GM13977 (cell line): ENCODE measurements at regions not wholly inside any gene's neighbourhood (a gene's known extent, or its start where the extent isn't known, plus 50 kb on each side); places are given as distances from the start of the nearest gene placed in this dataset.

ENCODE experiments used
- DNase-seq: peaks from one replicate; pipeline ENCODE4 v3.0.0; 2012; ENCODE audit warnings: low spot score
- in situ Hi-C: fragments of 300-500 bp; cut with MboI; formaldehyde crosslinking; loops from one replicate; pipeline ENCODE4 v1.12.0; 2022; ENCODE audit warnings: low sequenced_read_pairs, low pct_unique_long_range_greater_than_20kb, mixed read lengths, inconsistent platforms; ENCODE audit not compliant: unreplicated experiment
- TF ChIP-seq, protein P1 (sequence below): IDR thresholded peaks from 2 replicates; pipeline ENCODE4 v1.5.1; 2012; ENCODE audit warnings: mild to moderate bottlenecking, control low read depth; ENCODE audit not compliant: insufficient read depth; ENCODE audit errors: extremely low read depth, missing control alignments

DNA sequence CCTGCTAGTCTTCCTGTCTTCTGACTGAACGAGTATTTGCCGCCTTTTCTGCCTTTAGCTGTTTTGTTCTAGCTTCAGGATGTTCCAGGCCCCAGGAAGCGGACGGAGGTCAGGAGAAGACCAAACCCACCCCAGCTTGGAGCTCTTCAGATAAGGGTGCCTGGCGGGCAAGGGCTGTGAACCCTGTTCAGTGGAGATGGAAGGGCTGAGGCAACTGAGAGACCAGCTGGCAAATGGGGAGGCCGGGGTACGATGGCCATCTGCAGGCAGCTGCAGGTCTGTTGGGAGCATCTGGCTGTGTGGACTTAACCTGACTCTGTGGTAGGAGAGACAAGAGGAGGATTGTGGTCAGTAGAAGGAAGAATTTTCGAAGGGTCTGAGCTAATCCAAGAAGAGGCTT, 95.6 kb downstream of the CHST1 start:
- in situ Hi-C loops, result no loop called here
- no peak for DNase-seq
- TF ChIP-seq, protein P1, sequence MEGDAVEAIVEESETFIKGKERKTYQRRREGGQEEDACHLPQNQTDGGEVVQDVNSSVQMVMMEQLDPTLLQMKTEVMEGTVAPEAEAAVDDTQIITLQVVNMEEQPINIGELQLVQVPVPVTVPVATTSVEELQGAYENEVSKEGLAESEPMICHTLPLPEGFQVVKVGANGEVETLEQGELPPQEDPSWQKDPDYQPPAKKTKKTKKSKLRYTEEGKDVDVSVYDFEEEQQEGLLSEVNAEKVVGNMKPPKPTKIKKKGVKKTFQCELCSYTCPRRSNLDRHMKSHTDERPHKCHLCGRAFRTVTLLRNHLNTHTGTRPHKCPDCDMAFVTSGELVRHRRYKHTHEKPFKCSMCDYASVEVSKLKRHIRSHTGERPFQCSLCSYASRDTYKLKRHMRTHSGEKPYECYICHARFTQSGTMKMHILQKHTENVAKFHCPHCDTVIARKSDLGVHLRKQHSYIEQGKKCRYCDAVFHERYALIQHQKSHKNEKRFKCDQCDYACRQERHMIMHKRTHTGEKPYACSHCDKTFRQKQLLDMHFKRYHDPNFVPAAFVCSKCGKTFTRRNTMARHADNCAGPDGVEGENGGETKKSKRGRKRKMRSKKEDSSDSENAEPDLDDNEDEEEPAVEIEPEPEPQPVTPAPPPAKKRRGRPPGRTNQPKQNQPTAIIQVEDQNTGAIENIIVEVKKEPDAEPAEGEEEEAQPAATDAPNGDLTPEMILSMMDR, result no peak

DNA sequence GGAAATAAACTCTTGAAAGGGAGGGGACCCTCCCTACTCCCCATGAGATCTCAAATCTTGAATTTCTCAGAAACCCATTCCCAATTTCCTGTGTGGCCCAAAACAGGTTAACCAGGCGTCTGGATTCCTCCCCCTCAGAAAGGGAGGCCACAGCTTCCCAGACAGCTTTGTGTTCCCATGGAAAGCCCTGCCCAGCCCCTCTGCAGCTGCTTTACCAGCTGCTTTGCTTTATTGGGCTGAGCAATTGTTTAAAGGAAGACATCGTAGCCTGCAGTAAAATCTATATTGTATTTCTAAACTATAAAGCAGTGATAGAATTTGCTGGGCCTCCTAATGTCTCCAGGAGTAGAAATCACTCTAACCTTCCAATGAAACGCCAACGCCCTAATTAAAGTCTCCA, 97.4 kb downstream of the CHST1 start:
- in situ Hi-C loops, result no loop called here
- DNase-seq, result no peak
- TF ChIP-seq, protein P1, result no peak

DNA sequence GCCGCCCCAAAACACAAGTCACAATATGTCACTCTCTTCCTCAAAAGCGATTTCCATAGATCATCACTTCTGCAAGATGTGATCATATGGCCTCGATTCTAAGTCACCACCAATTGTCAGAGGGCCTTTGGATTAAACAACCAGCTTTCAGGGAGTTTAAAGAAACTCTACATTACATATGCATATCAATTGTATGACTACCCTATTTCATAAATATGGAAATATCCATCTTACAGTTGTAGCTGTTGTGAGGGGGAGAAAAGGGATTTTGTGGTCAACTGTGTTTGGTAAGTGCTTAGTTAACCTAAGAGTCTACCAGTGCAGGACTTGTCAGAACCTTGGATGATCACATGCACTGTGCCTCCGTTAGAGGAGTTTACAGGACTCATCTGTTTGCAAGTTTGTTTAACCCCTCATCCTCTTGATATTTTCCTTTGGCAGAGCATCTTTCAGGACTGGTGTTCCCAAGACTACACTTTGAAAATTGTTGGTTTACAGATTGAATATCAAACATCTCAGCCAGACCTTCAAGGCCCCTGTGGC, 99.9 kb downstream of the CHST1 start:
- in situ Hi-C loops, result no loop called here
- TF ChIP-seq, protein P1, result no peak
- no peak for DNase-seq

DNA sequence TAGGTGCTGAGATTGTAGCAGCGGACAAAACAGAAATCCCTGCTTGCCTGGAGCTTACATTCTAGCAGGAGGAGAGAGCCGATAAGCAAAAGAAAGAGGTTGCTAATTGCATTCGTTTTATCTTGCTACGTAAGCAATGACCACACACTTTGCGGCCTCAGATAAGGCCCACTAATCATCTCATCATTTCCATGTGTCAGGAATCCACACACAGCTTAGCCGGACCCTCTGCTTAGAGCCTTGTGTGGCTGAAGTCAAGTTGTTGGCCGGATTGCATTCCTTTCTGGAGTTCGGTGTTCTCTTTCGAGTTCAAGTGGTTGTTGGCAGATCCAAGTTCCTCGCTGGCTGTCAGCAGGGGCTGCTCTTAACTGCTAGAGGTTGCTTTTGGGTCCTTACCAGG, 101.6 kb downstream of the CHST1 start:
- in situ Hi-C loops, result no loop called here
- DNase-seq, result no peak
- TF ChIP-seq, protein P1, result no peak

DNA sequence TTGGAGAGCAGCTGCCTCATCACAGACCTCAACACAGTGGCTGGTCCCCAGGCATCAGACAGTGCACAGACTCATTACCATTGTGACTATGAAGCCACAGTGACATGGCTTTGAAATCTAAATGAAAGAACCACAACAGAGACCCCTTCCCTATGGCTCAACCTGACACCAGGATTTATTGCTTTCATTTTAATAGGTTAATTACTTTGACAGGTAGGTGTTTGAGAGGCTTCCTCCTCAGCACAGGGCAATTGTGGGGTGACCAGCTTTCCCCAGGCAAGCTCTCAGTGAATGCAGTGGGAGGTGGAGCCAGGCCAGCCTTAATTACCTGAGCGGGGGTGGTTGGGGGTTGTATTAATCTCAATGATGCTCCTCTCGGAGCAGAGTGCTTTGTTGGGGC, 102.3 kb downstream of the CHST1 start:
- in situ Hi-C loops, result no loop called here
- TF ChIP-seq, protein P1, result no peak
- DNase-seq, result no peak

DNA sequence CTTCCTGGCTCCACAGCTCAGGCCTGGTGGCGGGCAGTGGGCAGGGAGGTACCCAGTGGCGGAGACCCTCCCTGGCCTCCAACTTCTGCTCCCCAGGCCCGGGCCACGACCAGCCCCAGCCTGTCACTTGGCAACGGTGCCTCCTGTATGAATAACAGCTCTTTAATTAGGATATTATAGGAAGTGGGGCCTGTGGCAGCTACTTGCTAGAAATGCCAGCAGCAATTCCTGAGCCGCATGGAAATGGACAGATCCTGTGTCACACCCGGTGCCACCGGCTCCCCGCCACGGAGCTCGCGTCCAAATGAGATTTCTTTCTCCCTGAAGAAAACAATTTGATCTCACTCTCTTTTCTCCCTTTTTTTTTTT, 104.5 kb downstream of the CHST1 start:
- TF ChIP-seq, protein P1, result no peak
- no peak for DNase-seq
- in situ Hi-C loops, result no loop called here

DNA sequence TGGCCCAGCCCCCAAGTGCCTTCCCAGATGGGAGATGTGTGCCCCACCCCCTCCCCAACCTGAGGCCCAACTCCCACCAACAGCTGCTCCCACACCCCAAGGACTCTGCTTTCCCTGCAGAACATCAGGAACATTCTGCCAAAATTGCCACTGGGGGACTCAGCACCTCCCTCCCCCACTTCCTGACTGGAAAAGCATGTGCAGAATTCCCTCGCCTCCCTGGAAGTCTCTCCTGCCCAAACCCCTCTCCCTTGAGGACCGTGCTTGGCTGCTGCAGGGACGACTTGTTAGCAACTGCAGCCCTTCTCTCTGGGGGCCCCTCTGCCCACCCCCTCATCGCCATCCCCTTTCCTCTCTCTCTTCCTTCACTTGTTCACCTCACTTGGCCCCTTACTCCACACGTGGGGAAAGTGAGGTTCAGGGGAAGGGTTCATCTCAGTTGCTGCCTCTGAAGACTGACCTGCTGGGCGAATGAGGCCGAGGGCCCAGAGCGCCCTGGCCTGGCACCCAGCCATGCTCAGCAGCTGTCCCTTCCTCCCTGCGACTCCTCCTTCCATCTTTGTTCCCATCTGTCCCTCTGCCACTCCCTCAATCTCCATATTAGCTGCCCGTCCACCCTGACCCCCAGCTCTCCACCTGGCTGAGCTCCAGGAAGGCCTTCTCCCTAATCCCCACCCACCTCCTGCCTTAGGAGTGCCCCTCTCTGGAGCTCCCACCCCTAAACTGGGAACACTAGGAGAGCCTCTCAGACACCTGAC, 105.1 kb downstream of the CHST1 start:
- no peak for DNase-seq
- in situ Hi-C loops, result no loop called here
- TF ChIP-seq, protein P1, result no peak
